CD8-positive, alpha-beta memory T cell (primary cell): ENCODE measurements at regions not wholly inside any gene's neighbourhood (a gene's known extent, or its start where the extent isn't known, plus 50 kb on each side); places are given as distances from the start of the nearest gene placed in this dataset.

Source experiments
- CTCF ChIA-PET: fragments of 350-600 bp; sonication (Branson Sonifier 250); formaldehyde crosslinking; loops from one replicate; lab custom pipeline; 2021; ENCODE audit warnings: antibody characterized with exemption; lab: Charles Lee
- POLR2A ChIA-PET: fragments of 350-600 bp; sonication (Branson Sonifier 250); formaldehyde crosslinking; loops from one replicate; lab custom pipeline; 2021; ENCODE audit warnings: antibody characterized with exemption; lab: Charles Lee
- DNase-seq, 5 donors: peaks; one replicate each; pipeline versions ENCODE4 v3.0.0 to v3.0.0-alpha.2; 2020 to 2022; ENCODE audit warnings: mixed read lengths in 1 of 5
- H3K27ac ChIP-seq: one replicate; pipeline ENCODE4 v1.7.0; 2013; ENCODE audit warnings: low read depth, mild to moderate bottlenecking, low read length, moderate library complexity
- H3K27me3 ChIP-seq: 2 replicates; pipeline ENCODE4 v1.7.0; 2013; ENCODE audit warnings: low read length, mild to moderate bottlenecking; ENCODE audit not compliant: insufficient read depth, poor library complexity, severe bottlenecking
- H3K36me3 ChIP-seq: 2 replicates; pipeline ENCODE4 v1.7.0; 2013; ENCODE audit warnings: mild to moderate bottlenecking, low read length, moderate library complexity; ENCODE audit not compliant: insufficient read depth
- H3K4me1 ChIP-seq: 2 replicates; pipeline ENCODE4 v1.7.0; 2013; ENCODE audit warnings: mild to moderate bottlenecking, low read length, moderate library complexity; ENCODE audit not compliant: insufficient read depth
- H3K4me3 ChIP-seq: 2 replicates; pipeline ENCODE4 v1.7.0; 2013; ENCODE audit warnings: mild to moderate bottlenecking, low read length
- H3K9me3 ChIP-seq: 2 replicates; pipeline ENCODE4 v1.7.0; 2013; ENCODE audit warnings: mild to moderate bottlenecking, low read length
- H3K27ac Mint-ChIP-seq, 8 donors: one replicate each; pipeline ENCODE4 v1.8.0; 2020 to 2021; ENCODE audit warnings: mixed read lengths in 8 of 8, mild to moderate bottlenecking in 6 of 8, inconsistent platforms in 3 of 8, moderate library complexity in 3 of 8
- H3K27me3 Mint-ChIP-seq, 2 donors: one replicate each; pipeline ENCODE4 v1.8.0; 2020 to 2021; ENCODE audit warnings: mixed read lengths in 2 of 2, mild to moderate bottlenecking in 1 of 2, moderate library complexity in 1 of 2
- H3K36me3 Mint-ChIP-seq, 3 donors: one replicate each; pipeline ENCODE4 v1.8.0; 2020 to 2021; ENCODE audit warnings: mixed read lengths in 3 of 3, inconsistent platforms in 1 of 3, mild to moderate bottlenecking in 1 of 3
- H3K4me1 Mint-ChIP-seq, 3 donors: one replicate each; pipeline ENCODE4 v1.8.0; 2020 to 2021; ENCODE audit warnings: mixed read lengths in 3 of 3, inconsistent platforms in 1 of 3, mild to moderate bottlenecking in 1 of 3
- H3K4me3 Mint-ChIP-seq, 7 donors: one replicate each; pipeline ENCODE4 v1.8.0; 2020 to 2021; ENCODE audit warnings: mixed read lengths in 7 of 7, mild to moderate bottlenecking in 6 of 7, moderate library complexity in 4 of 7, inconsistent platforms in 2 of 7
- H3K9me3 Mint-ChIP-seq, 5 donors: one replicate each; pipeline ENCODE4 v1.8.0; 2020 to 2022; ENCODE audit warnings: mixed read lengths in 5 of 5, mild to moderate bottlenecking in 3 of 5, moderate library complexity in 2 of 5, inconsistent platforms in 1 of 5

DNA sequence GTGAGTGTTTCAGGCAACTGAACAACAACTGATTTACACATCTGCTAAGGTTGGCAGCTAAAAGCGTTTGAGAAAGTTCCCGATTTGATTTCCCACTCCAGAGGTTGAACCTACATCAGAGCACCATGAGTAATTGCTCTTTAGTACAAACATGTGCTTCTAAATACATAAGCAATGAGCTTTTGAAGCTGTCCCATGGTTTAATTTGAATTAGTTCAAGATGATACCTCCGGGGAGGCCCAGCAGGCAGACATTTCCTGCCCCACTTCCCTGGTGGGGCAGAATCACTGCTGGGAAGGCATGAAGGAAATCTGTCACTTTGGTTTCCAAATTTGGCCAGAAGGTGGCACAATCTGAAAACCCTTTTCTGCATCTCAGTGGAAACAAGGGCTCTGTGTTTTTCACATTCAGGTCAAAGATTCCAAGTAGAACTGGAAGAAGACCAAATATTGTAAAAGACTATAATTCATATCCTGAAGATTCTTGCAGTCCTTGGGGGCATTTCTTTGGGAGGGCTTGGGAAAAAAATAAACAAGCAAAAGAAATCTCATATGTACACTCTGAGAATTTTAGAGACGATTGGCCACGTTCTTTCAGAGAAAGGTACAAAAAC is 176.2 kb upstream of the FAM20A start:
- Histone ChIP-seq H3K9me3 (no peaks in the 10 kb centered on the region), H3K4me1 (no peaks in the 10 kb centered on the region), H3K27ac (no peak overlapping the region), H3K27me3 (no peaks in the 10 kb centered on the region), H3K4me3 (no peak overlapping the region), H3K36me3 (no peaks in the 10 kb centered on the region)
- Mint-ChIP-seq H3K27me3 (peaks cover 0 to 22% of the 10 kb centered on the region in 2 donors), H3K9me3 (no peaks in the 10 kb centered on the region), H3K36me3 (no peaks in the 10 kb centered on the region), H3K4me1 (no peaks in the 10 kb centered on the region), H3K4me3 (no peak overlapping the region), H3K27ac (no peak overlapping the region)
- POLR2A ChIA-PET: no interaction called here
- DNase-seq: peak in 3 of 5 donors; percentile 2 to 23 (median 7)
- CTCF ChIA-PET: interaction anchor here (1.4 kb wide), 1 partner anchor 472 kb away, joined by 5 read pairs; no protein-coding TSS in a partner anchor

DNA sequence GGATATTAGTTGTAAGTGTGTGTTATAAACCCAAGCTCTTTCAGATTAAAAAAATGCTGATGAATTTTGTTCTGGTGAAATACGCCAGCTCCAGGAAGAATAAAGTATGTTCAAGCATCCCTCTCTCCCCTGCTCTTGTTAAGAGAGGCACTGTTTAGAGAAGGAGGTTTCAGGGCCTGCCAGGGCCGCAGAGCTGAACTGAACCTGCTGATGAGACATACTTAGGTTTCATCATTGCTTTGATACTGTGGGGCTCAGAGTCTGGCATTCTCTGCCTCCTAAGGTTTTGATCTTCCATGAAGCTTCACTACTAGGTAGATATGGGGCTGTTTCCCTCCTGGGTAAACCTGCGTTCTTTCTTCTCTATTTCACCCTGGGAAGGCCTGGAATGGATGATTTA is 175.3 kb upstream of the FAM20A start:
- no peak for DNase-seq
- ChIA-PET POLR2A (no interaction called here), CTCF (interaction anchor here (0.7 to 1.4 kb wide), 4 partner anchors 12 to 473 kb away, joined by 3 to 5 read pairs (median 4); no protein-coding TSS in a partner anchor)
- no peak overlapping the region for H3K4me3 ChIP-seq
- no peaks in the 10 kb centered on the region for H3K9me3 ChIP-seq
- no peak overlapping the region for H3K27ac ChIP-seq
- Mint-ChIP-seq H3K4me1 (peaks cover 0 to 6% (median 4%) of the 10 kb centered on the region in 3 donors), H3K27me3 (peaks cover 0 to 23% of the 10 kb centered on the region in 2 donors), H3K4me3 (no peak overlapping the region), H3K36me3 (no peaks in the 10 kb centered on the region), H3K27ac (no peak overlapping the region), H3K9me3 (no peaks in the 10 kb centered on the region)
- no peaks in the 10 kb centered on the region for H3K27me3 ChIP-seq
- no peaks in the 10 kb centered on the region for H3K4me1 ChIP-seq
- H3K36me3 ChIP-seq: no peaks in the 10 kb centered on the region

DNA sequence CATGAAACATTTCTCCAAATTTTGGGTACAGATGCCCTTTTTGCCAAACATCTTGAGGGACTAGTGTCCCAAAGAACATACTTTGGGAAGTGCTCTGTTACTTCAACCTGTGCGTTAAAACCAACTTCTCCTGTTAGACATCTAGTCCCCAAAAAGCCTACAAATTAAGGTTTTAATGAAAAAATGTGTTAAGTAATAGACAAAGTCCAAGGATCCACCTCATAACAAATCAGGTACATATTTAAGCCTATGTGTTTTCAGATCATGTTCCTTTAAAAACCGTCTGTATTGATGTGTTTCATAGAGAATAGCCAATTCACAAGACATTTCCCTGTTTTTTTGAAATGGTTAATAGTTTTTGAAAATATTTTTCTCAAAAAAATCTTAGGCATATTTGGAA is 174.8 kb upstream of the FAM20A start:
- no peak overlapping the region for H3K4me3 ChIP-seq
- no peaks in the 10 kb centered on the region for H3K36me3 ChIP-seq
- Mint-ChIP-seq H3K4me1 (peaks cover 0 to 6% (median 4%) of the 10 kb centered on the region in 3 donors), H3K27ac (no peak overlapping the region), H3K27me3 (peaks cover 0 to 21% of the 10 kb centered on the region in 2 donors), H3K36me3 (no peaks in the 10 kb centered on the region), H3K4me3 (no peak overlapping the region), H3K9me3 (no peaks in the 10 kb centered on the region)
- ChIA-PET CTCF (interaction anchor here (1.1 to 1.2 kb wide), 2 partner anchors 12 to 463 kb away, joined by 3 to 4 read pairs; no protein-coding TSS in a partner anchor), POLR2A (no interaction called here)
- H3K27me3 ChIP-seq: no peaks in the 10 kb centered on the region
- no peaks in the 10 kb centered on the region for H3K4me1 ChIP-seq
- no peaks in the 10 kb centered on the region for H3K9me3 ChIP-seq
- H3K27ac ChIP-seq: no peak overlapping the region
- no peak for DNase-seq

DNA sequence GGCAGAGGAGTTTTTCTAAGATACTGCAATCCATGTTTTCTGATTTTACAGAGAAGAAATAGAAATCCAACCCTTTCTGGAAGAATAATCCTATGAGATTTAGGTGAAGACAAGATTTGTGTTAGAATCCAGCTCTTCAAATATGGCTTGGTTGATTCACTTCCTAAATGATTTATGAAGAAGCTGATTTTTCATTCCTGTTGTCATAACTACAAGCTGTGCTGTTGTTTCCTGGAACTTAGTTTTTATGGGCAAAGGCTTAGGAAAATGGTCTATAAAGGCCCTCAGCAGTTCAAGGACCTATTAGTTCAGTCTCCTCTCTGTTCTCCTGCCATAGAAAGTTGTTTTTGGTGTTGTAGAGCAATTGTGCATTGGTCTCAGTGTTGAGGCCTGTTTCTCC is 174.2 kb upstream of the FAM20A start:
- H3K36me3 ChIP-seq: no peaks in the 10 kb centered on the region
- no peak for DNase-seq
- Mint-ChIP-seq H3K27ac (no peak overlapping the region), H3K9me3 (peaks cover 0 to 3% (median 0%) of the 10 kb centered on the region in 5 donors), H3K4me1 (peaks cover 0 to 6% (median 4%) of the 10 kb centered on the region in 3 donors), H3K27me3 (peaks cover 0 to 24% of the 10 kb centered on the region in 2 donors), H3K4me3 (no peak overlapping the region), H3K36me3 (no peaks in the 10 kb centered on the region)
- ChIA-PET POLR2A (no interaction called here), CTCF (interaction anchor here (1.1 to 1.2 kb wide), 2 partner anchors 11 to 464 kb away, joined by 3 to 4 read pairs; no protein-coding TSS in a partner anchor)
- H3K4me3 ChIP-seq: no peak overlapping the region
- H3K4me1 ChIP-seq: no peaks in the 10 kb centered on the region
- no peaks in the 10 kb centered on the region for H3K9me3 ChIP-seq
- no peak overlapping the region for H3K27ac ChIP-seq
- H3K27me3 ChIP-seq: no peaks in the 10 kb centered on the region

DNA sequence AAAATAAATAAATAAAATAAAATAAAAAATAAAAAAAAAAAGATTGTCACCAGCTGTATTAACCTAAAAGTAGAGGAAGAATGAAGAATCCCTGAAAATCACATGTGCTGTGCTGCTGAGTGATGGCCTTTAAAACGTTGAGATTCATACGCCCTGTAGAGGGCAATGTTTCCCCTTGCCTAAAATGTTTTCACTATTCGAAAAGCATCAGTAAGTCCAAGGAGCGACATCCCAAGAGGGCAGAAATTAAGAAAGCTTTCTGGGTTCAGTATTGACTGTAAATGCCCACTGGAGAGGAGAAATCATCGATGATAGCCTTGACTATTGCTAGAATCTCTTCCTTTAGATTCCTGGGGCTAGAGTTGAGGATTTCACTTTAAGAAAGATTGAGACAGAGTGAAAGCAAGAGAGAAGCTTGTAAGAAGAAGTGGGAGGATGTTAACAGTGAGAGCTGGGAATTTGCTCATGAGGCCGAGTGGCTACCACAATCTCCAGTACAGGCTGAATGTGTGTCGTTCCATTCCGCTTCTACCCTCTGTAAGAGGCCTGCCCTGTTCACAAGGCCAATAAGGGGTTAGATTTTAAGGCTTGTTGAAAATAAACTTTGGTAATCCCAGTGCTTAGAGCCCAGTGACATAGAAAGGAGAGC is 170.8 kb upstream of the FAM20A start:
- H3K27ac ChIP-seq: no peak overlapping the region
- POLR2A ChIA-PET: no interaction called here
- H3K4me3 ChIP-seq: no peak overlapping the region

DNA sequence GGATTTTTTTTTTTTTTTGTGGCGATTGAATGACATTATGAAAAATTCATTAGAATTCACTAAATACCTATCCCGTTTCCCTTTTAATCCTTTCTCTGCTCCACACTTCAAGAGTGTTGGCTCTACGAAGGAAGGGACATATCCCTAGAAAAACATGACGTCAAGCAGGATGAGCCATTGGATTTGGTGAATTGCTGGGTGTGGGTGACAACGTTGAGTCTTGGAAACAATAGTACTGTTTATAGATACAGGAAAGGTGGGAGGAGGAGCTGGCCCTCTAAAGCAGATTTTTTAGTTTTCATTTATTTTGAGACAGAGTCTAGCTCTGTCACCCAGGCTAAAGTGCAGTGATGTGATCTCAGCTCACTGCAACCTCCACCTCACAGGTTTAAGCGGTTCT is 167.6 kb upstream of the FAM20A start:
- Mint-ChIP-seq H3K9me3 (peaks cover 0 to 6% (median 0%) of the 10 kb centered on the region in 5 donors), H3K4me1 (peaks cover 0 to 6% (median 4%) of the 10 kb centered on the region in 3 donors), H3K4me3 (no peak overlapping the region), H3K36me3 (no peaks in the 10 kb centered on the region), H3K27me3 (peaks cover 0 to 17% of the 10 kb centered on the region in 2 donors), H3K27ac (peak overlapping the region in 1 of 8 donors; percentile 69)
- ChIA-PET CTCF (no interaction called here), POLR2A (no interaction called here)
- Histone ChIP-seq H3K9me3 (no peaks in the 10 kb centered on the region), H3K27ac (no peak overlapping the region), H3K36me3 (no peaks in the 10 kb centered on the region), H3K4me3 (no peak overlapping the region), H3K27me3 (no peaks in the 10 kb centered on the region), H3K4me1 (no peaks in the 10 kb centered on the region)
- no peak for DNase-seq

More for the DNA sequence above, 170.8 kb upstream of the FAM20A start:
- CTCF ChIA-PET: no interaction called here
- Histone ChIP-seq H3K36me3 (no peaks in the 10 kb centered on the region), H3K27me3 (no peaks in the 10 kb centered on the region), H3K4me1 (no peaks in the 10 kb centered on the region), H3K9me3 (no peaks in the 10 kb centered on the region)
- H3K9me3 Mint-ChIP-seq: peaks cover 0 to 6% (median 0%) of the 10 kb centered on the region in 5 donors
- peak overlapping the region in 5 of 7 donors; percentile 2 to 40 (median 32) for H3K4me3 Mint-ChIP-seq
- no peak for DNase-seq
- peaks cover 0 to 6% (median 4%) of the 10 kb centered on the region in 3 donors for H3K4me1 Mint-ChIP-seq
- H3K27ac Mint-ChIP-seq: peak overlapping the region in 1 of 8 donors; percentile 74
- H3K27me3 Mint-ChIP-seq: peaks cover 0 to 17% of the 10 kb centered on the region in 2 donors
- H3K36me3 Mint-ChIP-seq: no peaks in the 10 kb centered on the region

DNA sequence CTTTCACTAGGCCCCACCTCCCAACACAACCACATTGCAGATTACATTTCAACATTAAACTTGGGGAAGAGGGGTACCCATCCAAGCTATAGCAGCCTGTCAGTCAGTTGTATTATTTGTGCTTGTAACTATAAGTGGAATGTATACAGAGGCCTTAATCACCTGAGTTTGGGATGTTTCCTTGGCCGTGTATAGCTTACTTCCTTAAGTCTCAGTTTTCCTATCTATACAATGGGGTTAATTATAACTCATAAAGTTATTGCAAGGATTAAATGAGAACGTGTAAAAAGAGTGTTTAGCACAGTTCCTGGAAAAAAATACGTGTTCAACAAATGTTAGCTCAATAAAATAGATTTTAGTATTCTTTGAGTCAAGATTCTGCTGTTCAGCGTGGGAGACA is 165.5 kb upstream of the FAM20A start:
- Mint-ChIP-seq H3K4me1 (no peaks in the 10 kb centered on the region), H3K4me3 (no peak overlapping the region), H3K9me3 (peaks cover 0 to 6% (median 0%) of the 10 kb centered on the region in 5 donors), H3K36me3 (no peaks in the 10 kb centered on the region), H3K27me3 (peaks cover 0 to 5% of the 10 kb centered on the region in 2 donors), H3K27ac (no peak overlapping the region)
- no peaks in the 10 kb centered on the region for H3K36me3 ChIP-seq
- H3K27ac ChIP-seq: no peak overlapping the region
- ChIA-PET CTCF (no interaction called here), POLR2A (interaction anchor here (0.5 kb wide), 1 partner anchor 692 kb away, joined by 5 read pairs; no protein-coding TSS in a partner anchor)
- DNase-seq: no peak
- H3K4me1 ChIP-seq: no peaks in the 10 kb centered on the region
- H3K9me3 ChIP-seq: no peaks in the 10 kb centered on the region
- H3K4me3 ChIP-seq: no peak overlapping the region
- H3K27me3 ChIP-seq: no peaks in the 10 kb centered on the region

DNA sequence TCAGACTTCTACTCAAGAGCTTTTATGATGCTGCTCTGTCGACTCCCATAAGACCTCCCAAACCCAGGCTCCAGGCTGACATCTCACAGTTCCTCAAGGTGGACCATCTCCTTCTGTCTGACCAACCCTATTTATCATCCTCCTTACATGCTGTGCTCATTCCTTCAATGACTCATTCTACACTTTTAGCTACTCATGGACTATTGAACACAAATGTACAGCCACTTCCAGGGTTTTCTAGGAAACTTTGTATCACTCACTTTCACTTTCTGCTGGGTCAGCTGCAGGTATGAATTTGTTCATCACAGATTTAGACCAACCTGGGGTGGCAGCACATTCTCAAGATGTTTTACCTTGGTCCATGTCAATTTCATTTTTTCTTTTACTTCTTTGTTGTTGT is 162.4 kb upstream of the FAM20A start:
- Mint-ChIP-seq H3K27me3 (peaks cover 0 to 10% of the 10 kb centered on the region in 2 donors), H3K4me1 (peaks cover 3 to 10% (median 7%) of the 10 kb centered on the region in 3 donors), H3K36me3 (no peaks in the 10 kb centered on the region), H3K27ac (no peak overlapping the region), H3K4me3 (no peak overlapping the region), H3K9me3 (peaks cover 0 to 2% (median 0%) of the 10 kb centered on the region in 5 donors)
- Histone ChIP-seq H3K27me3 (no peaks in the 10 kb centered on the region), H3K36me3 (no peaks in the 10 kb centered on the region), H3K9me3 (no peaks in the 10 kb centered on the region), H3K27ac (no peak overlapping the region), H3K4me1 (no peaks in the 10 kb centered on the region), H3K4me3 (no peak overlapping the region)
- DNase-seq: no peak
- CTCF ChIA-PET: interaction anchor here (1.4 kb wide), 1 partner anchor 12 kb away, joined by 4 read pairs; no protein-coding TSS in a partner anchor
- POLR2A ChIA-PET: no interaction called here
